Neural progenitor cell (in vitro differentiated cells): ENCODE measurements at regions not wholly inside any gene's neighbourhood (a gene's known extent, or its start where the extent isn't known, plus 50 kb on each side); places are given as distances from the start of the nearest gene placed in this dataset.

ENCODE experiments used
- CTCF ChIP-seq: fragments of 200-600 bp; sonication (generic); IDR thresholded peaks from 2 replicates; pipeline ENCODE4 v1.5.1; 2017; ENCODE audit warnings: antibody characterized with exemption, mild to moderate bottlenecking
- EZH2 ChIP-seq: fragments of 200-600 bp; sonication (generic); IDR thresholded peaks from 2 replicates; pipeline ENCODE4 v1.6.1; 2017; ENCODE audit warnings: antibody characterized with exemption, mild to moderate bottlenecking, moderate library complexity

GRCh38 chr10:78321000-78321399 lies 287.3 kb downstream of the RPS24 start:
- TF ChIP-seq EZH2 (no peak), CTCF (no peak)
